ENCODE measurements at regions not wholly inside any gene's neighbourhood (a gene's known extent, or its start where the extent isn't known, plus 50 kb on each side); places are given as distances from the start of the nearest gene placed in this dataset.

GRCh38 chr21:27759820-27760219 lies 792.9 kb upstream of the ADAMTS5 start:
- TF ChIP-seq, protein P1, sequence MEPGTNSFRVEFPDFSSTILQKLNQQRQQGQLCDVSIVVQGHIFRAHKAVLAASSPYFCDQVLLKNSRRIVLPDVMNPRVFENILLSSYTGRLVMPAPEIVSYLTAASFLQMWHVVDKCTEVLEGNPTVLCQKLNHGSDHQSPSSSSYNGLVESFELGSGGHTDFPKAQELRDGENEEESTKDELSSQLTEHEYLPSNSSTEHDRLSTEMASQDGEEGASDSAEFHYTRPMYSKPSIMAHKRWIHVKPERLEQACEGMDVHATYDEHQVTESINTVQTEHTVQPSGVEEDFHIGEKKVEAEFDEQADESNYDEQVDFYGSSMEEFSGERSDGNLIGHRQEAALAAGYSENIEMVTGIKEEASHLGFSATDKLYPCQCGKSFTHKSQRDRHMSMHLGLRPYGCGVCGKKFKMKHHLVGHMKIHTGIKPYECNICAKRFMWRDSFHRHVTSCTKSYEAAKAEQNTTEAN (CRISPR knock-in tag; IDR thresholded peaks at IDR 0.05) = no peak
- TF ChIP-seq CBX1 (IDR thresholded peaks at IDR 0.05; ENCODE audit: low read depth) = no peak
- TF ChIP-seq POLR2AphosphoS5 (IDR thresholded peaks at IDR 0.05; ENCODE audit: control insufficient read depth, insufficient read depth, low read depth, low read length) = no peak
- TF ChIP-seq SP2 (IDR thresholded peaks at IDR 0.05; ENCODE audit: extremely low read depth, low read depth, low read length, poor library complexity, severe bottlenecking) = no peak
- TF ChIP-seq ZNF263 (CRISPR knock-in tag; IDR thresholded peaks at IDR 0.05; ENCODE audit: borderline replicate concordance) = no peak
- TF ChIP-seq, protein P2, sequence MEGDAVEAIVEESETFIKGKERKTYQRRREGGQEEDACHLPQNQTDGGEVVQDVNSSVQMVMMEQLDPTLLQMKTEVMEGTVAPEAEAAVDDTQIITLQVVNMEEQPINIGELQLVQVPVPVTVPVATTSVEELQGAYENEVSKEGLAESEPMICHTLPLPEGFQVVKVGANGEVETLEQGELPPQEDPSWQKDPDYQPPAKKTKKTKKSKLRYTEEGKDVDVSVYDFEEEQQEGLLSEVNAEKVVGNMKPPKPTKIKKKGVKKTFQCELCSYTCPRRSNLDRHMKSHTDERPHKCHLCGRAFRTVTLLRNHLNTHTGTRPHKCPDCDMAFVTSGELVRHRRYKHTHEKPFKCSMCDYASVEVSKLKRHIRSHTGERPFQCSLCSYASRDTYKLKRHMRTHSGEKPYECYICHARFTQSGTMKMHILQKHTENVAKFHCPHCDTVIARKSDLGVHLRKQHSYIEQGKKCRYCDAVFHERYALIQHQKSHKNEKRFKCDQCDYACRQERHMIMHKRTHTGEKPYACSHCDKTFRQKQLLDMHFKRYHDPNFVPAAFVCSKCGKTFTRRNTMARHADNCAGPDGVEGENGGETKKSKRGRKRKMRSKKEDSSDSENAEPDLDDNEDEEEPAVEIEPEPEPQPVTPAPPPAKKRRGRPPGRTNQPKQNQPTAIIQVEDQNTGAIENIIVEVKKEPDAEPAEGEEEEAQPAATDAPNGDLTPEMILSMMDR (IDR thresholded peaks at IDR 0.05 in 2 of 3, conservative IDR thresholded peaks at IDR 0.05 in 1 of 3; ENCODE audit: insufficient read depth in 2 of 3, low read depth in 1 of 3, low read length in 3 of 3) = no peak
- TF ChIP-seq ZNF146 (CRISPR knock-in tag; IDR thresholded peaks at IDR 0.05; ENCODE audit: unreplicated experiment) = no peak
- no peak for TF ChIP-seq POLR2A (conservative IDR thresholded peaks at IDR 0.05)
